ENCODE measurements at regions not wholly inside any gene's neighbourhood (a gene's known extent, or its start where the extent isn't known, plus 50 kb on each side); places are given as distances from the start of the nearest gene placed in this dataset.

DNA sequence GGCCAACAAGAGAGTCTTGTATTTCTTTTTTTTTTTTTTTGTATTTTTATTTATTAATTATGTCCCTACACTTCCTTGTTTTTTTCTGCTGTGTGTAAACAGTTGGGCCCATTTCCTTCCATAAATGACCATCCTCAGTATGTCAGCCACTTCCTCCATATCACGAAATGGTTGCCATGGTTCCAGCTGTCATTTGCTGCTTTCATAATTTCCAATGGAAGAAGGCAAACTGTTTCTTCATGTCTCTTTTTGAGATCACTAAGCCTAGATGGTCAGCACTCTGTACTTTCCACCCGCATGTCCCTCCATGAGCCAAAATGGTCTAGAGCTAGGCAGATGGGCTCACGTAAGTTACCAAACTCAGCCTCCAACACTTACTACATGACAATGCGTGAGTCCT lies 133.5 kb upstream of the FOXF1 start:
- in situ Hi-C loops (cut with MboI; ENCODE audit: low pct_unique_long_range_greater_than_20kb, low sequenced_read_pairs, unreplicated experiment) = no loop called here
- TF ChIP-seq, protein P1, sequence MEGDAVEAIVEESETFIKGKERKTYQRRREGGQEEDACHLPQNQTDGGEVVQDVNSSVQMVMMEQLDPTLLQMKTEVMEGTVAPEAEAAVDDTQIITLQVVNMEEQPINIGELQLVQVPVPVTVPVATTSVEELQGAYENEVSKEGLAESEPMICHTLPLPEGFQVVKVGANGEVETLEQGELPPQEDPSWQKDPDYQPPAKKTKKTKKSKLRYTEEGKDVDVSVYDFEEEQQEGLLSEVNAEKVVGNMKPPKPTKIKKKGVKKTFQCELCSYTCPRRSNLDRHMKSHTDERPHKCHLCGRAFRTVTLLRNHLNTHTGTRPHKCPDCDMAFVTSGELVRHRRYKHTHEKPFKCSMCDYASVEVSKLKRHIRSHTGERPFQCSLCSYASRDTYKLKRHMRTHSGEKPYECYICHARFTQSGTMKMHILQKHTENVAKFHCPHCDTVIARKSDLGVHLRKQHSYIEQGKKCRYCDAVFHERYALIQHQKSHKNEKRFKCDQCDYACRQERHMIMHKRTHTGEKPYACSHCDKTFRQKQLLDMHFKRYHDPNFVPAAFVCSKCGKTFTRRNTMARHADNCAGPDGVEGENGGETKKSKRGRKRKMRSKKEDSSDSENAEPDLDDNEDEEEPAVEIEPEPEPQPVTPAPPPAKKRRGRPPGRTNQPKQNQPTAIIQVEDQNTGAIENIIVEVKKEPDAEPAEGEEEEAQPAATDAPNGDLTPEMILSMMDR (IDR thresholded peaks at IDR 0.05; ENCODE audit: extremely low read depth, insufficient read depth, missing control alignments) = no peak

DNA sequence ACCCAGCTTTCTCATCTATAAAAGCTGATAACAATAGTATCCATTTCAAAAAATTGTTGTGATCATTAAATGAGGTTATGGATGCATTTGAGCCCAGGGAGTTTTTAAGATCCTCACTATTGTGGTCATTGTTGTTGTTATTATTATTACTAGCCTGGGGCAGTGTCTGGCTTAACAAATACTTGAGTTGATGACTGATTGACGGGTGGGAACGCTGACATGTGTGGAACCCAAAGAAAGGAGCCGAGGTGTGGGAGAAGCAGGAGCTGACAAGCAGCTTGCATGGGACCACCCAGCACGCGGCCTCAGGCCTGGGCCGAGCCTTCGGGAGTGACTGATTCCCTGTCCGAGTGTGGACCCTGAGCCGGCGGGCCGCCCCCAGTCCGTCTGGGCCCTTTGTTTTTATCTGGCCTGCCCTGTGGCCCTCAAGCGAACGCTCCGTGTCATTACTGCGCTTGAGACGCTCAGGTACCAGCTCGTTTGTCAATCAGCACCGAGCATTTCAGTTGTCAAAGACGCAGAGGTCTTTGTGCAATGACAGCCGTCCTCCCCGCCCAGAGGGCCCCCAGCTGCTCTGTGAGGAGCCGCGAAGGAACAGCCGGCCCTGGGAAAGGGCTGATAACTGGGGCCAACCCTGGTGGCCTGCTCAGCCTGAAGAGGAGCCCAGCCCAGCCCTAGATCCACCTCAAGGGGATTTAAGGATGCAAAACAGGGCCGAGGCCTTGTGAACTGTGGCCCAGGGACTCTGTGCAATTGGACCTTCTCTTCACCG lies 132.9 kb upstream of the FOXF1 start:
- DNase-seq (ENCODE audit: low spot score) = no peak
- TF ChIP-seq, protein P1 (IDR thresholded peaks at IDR 0.05; ENCODE audit: extremely low read depth, insufficient read depth, missing control alignments) = no peak
- in situ Hi-C loops (cut with MboI; ENCODE audit: low pct_unique_long_range_greater_than_20kb, low sequenced_read_pairs, unreplicated experiment) = no loop called here

More for the DNA sequence above, 133.5 kb upstream of the FOXF1 start:
- DNase-seq (ENCODE audit: low spot score) = no peak

DNA sequence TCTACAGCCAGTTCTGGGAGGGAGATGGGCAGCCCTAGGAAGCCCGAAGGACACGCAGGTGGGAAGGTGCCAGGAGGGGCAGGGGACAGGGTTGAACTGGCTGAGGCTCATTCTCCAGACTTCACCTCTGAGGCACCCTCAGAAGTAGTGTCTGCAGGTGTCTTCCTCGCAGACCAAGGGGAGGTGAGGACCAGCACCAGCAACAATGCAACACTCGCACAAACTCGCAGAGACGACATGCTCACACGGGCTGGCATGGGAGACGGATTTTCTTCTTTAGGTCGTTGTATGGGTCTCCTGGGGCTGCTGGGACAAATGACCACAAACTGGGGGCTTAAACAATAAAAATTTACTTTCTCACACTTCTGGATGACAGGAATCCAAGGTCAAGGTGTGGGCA lies 132.2 kb upstream of the FOXF1 start:
- in situ Hi-C loops (cut with MboI; ENCODE audit: low pct_unique_long_range_greater_than_20kb, low sequenced_read_pairs, unreplicated experiment) = no loop called here
- DNase-seq (ENCODE audit: low spot score) = no peak
- TF ChIP-seq, protein P1 (IDR thresholded peaks at IDR 0.05; ENCODE audit: extremely low read depth, insufficient read depth, missing control alignments) = no peak

DNA sequence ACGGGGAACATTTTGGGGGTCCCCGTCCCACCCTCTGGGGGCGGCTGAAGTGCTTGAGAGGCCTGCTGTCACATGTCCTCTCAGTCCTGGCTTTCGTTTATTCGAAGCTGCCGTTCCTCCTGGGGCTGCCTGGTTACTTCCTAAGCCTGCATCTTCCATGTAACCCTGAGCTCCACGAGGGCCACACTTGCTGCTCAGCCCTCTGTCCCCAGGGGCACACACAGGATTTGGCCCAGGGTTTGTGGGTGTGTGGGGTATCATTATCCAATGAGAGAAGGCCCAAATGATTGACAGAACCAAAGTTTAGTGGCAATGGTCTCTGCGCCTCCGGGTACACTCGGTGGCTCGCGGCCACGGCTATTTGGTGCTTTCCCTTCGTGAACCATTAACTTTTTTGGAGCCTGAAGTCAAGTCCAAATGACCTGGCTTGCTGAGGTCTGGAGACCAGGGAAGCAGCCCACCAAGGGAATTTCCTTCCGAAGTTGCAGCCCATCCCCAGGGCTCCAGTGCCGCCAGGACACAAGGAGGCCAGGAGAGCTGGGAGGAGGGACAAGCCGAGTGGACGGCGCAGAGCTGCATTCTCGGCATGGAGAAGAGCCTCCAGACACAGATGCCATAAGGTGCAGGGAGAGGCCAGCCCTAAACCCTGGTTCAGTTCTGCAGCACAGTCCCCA lies 131.4 kb upstream of the FOXF1 start:
- in situ Hi-C loops (cut with MboI; ENCODE audit: low pct_unique_long_range_greater_than_20kb, low sequenced_read_pairs, unreplicated experiment) = no loop called here
- no peak for DNase-seq (ENCODE audit: low spot score)
- TF ChIP-seq, protein P1 (IDR thresholded peaks at IDR 0.05; ENCODE audit: extremely low read depth, insufficient read depth, missing control alignments) = no peak

DNA sequence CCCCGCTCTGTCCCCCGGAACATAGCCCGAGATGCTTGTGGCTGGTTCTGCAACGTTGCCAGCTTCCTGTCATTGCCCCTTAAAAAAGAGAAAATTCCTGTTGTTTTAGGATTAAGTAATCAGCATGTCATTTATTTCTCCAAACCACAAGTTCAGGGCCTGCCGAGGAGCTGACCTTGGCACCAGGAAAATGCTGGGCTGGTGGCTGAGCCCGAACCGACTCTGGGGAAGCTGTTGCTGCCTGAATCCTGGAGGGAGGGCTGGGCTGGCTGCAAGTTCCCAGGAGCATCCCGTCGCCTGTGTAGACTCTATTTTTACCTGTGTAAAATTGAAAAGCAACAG lies 130.9 kb upstream of the FOXF1 start:
- TF ChIP-seq, protein P1 (IDR thresholded peaks at IDR 0.05; ENCODE audit: extremely low read depth, insufficient read depth, missing control alignments) = no peak
- in situ Hi-C loops (cut with MboI; ENCODE audit: low pct_unique_long_range_greater_than_20kb, low sequenced_read_pairs, unreplicated experiment) = no loop called here
- DNase-seq (ENCODE audit: low spot score) = no peak

DNA sequence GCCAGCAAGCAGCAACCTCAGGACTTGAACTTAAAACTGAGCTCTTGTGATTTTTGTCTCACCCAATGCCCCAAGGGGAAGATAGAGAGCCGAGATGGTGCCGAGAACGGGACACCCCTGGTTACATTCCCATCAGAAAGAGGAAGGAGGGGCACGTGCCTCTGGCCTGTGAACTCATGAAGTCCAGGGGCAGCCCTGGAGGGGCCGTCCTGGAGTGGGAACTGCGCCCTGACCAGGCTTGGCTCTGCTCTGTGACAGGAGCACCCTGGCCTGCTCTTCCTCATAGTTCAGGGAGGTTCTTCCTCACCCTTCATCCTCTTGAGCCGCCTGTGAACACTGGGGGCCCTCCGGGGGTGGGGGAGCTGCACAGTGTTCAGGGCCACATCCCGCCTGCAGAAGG lies 130.3 kb upstream of the FOXF1 start:
- DNase-seq (ENCODE audit: low spot score) = no peak
- TF ChIP-seq, protein P1 (IDR thresholded peaks at IDR 0.05; ENCODE audit: extremely low read depth, insufficient read depth, missing control alignments) = no peak
- in situ Hi-C loops (cut with MboI; ENCODE audit: low pct_unique_long_range_greater_than_20kb, low sequenced_read_pairs, unreplicated experiment) = no loop called here

All from GM13977 (cell line).